ENCODE measurements at regions not wholly inside any gene's neighbourhood (a gene's known extent, or its start where the extent isn't known, plus 50 kb on each side); places are given as distances from the start of the nearest gene placed in this dataset.

DNA sequence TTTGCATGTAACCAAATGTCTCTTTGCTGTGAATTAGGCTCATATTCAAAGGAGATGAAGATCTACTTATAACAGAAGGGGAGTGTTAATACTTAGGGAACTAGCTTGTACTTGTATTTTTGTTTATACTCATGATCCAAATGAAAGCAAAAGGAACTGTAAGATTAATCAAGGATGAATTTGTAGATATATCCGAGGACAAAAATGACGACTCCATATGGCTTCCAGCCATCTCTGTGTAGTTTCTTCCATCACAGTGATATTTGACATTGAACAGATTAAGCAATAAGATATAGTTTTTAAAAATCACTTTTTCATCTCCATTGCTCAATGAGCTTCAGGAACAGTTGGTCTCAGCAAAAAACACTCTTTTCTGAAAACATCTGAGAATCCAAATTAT, 257.4 kb upstream of the CAMK1G start:
- no peak overlapping the region for H3K4me3 ChIP-seq (replicated peaks in 1 of 3; ENCODE audit: low read depth in 2 of 3, low read length in 3 of 3)
- no peak overlapping the region for H3K4me3 Mint-ChIP-seq

DNA sequence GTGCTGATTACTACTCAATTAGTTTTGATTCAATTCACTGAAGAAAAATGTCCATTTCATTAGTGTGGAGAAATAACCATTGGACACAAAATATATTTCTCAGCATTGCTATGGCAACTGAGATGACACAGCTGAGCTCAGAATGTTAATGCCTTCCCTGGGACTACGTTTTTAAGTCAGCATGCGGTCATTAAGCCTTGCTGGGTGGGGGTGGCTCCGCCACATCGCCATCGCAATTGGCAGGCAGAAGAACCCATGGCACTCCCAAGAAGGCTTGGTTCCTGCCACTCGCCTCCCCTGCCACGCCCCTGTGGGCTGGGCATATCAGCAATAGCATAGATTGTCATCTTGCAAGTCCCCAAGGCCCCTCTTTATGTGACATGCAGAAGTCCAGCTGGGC, 256.7 kb upstream of the CAMK1G start:
- intact Hi-C loops (cut with micrococcal nuclease) = loop anchor here in 1 of 2 donors (10.0 kb wide), 1 partner anchor 322 kb away; no protein-coding TSS in a partner anchor
- H3K36me3 Mint-ChIP-seq = no peaks in the 10 kb centered on the region
- H3K27ac Mint-ChIP-seq = no peak overlapping the region
- Histone ChIP-seq H3K4me1 (ENCODE audit: control insufficient read depth in 1 of 2, insufficient read depth in 2 of 2, low read length in 2 of 2) (no peaks in the 10 kb centered on the region), H3K4me3 (replicated peaks in 1 of 3; ENCODE audit: low read depth in 2 of 3, low read length in 3 of 3) (no peak overlapping the region), H3K27me3 (ENCODE audit: control insufficient read depth in 2 of 2, insufficient read depth in 2 of 2, low read length in 2 of 2) (no peaks in the 10 kb centered on the region), H3K36me3 (replicated peaks in 1 of 2; ENCODE audit: control insufficient read depth in 1 of 2, insufficient read depth in 2 of 2, low read length in 2 of 2) (no peaks in the 10 kb centered on the region), H3K4me2 (replicated peaks; ENCODE audit: extremely low read depth, low read length, poor library complexity, severe bottlenecking) (no peak overlapping the region), H3K79me2 (ENCODE audit: insufficient read depth, low read length) (no peaks in the 10 kb centered on the region), H4K20me1 (ENCODE audit: insufficient read depth, low read length) (no peaks in the 10 kb centered on the region), H3K27ac (ENCODE audit: low read depth in 1 of 2, low read length in 2 of 2) (no peak overlapping the region), H3K9ac (ENCODE audit: insufficient read depth, low read length, poor library complexity, severe bottlenecking) (no peak overlapping the region), H3K9me3 (replicated peaks in 1 of 2; ENCODE audit: control insufficient read depth in 1 of 2, insufficient read depth in 1 of 2, low read length in 2 of 2) (no peaks in the 10 kb centered on the region), H2AFZ (ENCODE audit: insufficient read depth, low read depth, low read length, poor library complexity, severe bottlenecking) (no peak overlapping the region)
- TF ChIP-seq, protein P1, sequence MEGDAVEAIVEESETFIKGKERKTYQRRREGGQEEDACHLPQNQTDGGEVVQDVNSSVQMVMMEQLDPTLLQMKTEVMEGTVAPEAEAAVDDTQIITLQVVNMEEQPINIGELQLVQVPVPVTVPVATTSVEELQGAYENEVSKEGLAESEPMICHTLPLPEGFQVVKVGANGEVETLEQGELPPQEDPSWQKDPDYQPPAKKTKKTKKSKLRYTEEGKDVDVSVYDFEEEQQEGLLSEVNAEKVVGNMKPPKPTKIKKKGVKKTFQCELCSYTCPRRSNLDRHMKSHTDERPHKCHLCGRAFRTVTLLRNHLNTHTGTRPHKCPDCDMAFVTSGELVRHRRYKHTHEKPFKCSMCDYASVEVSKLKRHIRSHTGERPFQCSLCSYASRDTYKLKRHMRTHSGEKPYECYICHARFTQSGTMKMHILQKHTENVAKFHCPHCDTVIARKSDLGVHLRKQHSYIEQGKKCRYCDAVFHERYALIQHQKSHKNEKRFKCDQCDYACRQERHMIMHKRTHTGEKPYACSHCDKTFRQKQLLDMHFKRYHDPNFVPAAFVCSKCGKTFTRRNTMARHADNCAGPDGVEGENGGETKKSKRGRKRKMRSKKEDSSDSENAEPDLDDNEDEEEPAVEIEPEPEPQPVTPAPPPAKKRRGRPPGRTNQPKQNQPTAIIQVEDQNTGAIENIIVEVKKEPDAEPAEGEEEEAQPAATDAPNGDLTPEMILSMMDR (IDR thresholded peaks at IDR 0.05) = no peak
- H3K9me3 Mint-ChIP-seq = peaks cover 0 to 4% (median 0%) of the 10 kb centered on the region in 7 donors
- no peaks in the 10 kb centered on the region for H3K4me1 Mint-ChIP-seq
- H3K4me3 Mint-ChIP-seq = no peak overlapping the region
- 90% methylated on average over 4 of the region's 7 CpGs for WGBS (ENCODE audit: insufficient coverage)
- DNase-seq = no peak
- peaks cover 3 to 5% (median 3%) of the 10 kb centered on the region in 3 donors for H3K27me3 Mint-ChIP-seq (ENCODE audit: low read depth in 3 of 3)

More for the DNA sequence above, 257.4 kb upstream of the CAMK1G start:
- Mint-ChIP-seq H3K4me1 (no peaks in the 10 kb centered on the region), H3K36me3 (no peaks in the 10 kb centered on the region), H3K9me3 (peaks cover 0 to 4% (median under 1%) of the 10 kb centered on the region in 7 donors), H3K27ac (no peak overlapping the region), H3K27me3 (ENCODE audit: low read depth in 3 of 3) (peaks cover 3% of the 10 kb centered on the region in 3 donors)
- Histone ChIP-seq H3K9ac (ENCODE audit: insufficient read depth, low read length, poor library complexity, severe bottlenecking) (no peak overlapping the region), H3K4me1 (ENCODE audit: control insufficient read depth in 1 of 2, insufficient read depth in 2 of 2, low read length in 2 of 2) (no peaks in the 10 kb centered on the region), H4K20me1 (ENCODE audit: insufficient read depth, low read length) (no peaks in the 10 kb centered on the region), H3K9me3 (replicated peaks in 1 of 2; ENCODE audit: control insufficient read depth in 1 of 2, insufficient read depth in 1 of 2, low read length in 2 of 2) (no peaks in the 10 kb centered on the region), H3K27me3 (ENCODE audit: control insufficient read depth in 2 of 2, insufficient read depth in 2 of 2, low read length in 2 of 2) (no peaks in the 10 kb centered on the region), H3K79me2 (ENCODE audit: insufficient read depth, low read length) (no peaks in the 10 kb centered on the region), H2AFZ (ENCODE audit: insufficient read depth, low read depth, low read length, poor library complexity, severe bottlenecking) (no peak overlapping the region), H3K4me2 (replicated peaks; ENCODE audit: extremely low read depth, low read length, poor library complexity, severe bottlenecking) (no peak overlapping the region), H3K36me3 (replicated peaks in 1 of 2; ENCODE audit: control insufficient read depth in 1 of 2, insufficient read depth in 2 of 2, low read length in 2 of 2) (no peaks in the 10 kb centered on the region), H3K27ac (ENCODE audit: low read depth in 1 of 2, low read length in 2 of 2) (no peak overlapping the region)
- WGBS (ENCODE audit: insufficient coverage) = no CpG with 5 or more reads among the region's 2 CpGs
- intact Hi-C loops (cut with micrococcal nuclease) = loop anchor here in 1 of 2 donors (10.0 kb wide), 1 partner anchor 321 kb away; no protein-coding TSS in a partner anchor
- DNase-seq = no peak
- TF ChIP-seq, protein P1 (IDR thresholded peaks at IDR 0.05) = no peak
